ENCODE measurements at regions not wholly inside any gene's neighbourhood (a gene's known extent, or its start where the extent isn't known, plus 50 kb on each side); places are given as distances from the start of the nearest gene placed in this dataset.

GRCh38 chr13:57991041-57991440 lies 359.5 kb downstream of the PCDH17 start:
- no peak for DNase-seq (ENCODE audit: low spot score in 2 of 2)
- Histone ChIP-seq H3K27ac (no peak overlapping the region), H3K4me3 (no peak overlapping the region), H3K27me3 (no peaks in the 10 kb centered on the region), H3K36me3 (no peaks in the 10 kb centered on the region), H3K9me3 (no peaks in the 10 kb centered on the region), H3K4me1 (no peaks in the 10 kb centered on the region)
- WGBS, 2 donors = 68 to 76% methylated on average over 5 of the region's 5 CpGs
- no peak for TF ChIP-seq CTCF (IDR thresholded peaks at IDR 0.05)
- no peak for TF ChIP-seq POLR2A (IDR thresholded peaks at IDR 0.05)
- no peak for TF ChIP-seq EP300 (IDR thresholded peaks at IDR 0.05)

GRCh38 chr13:57992416-57992815 lies 360.9 kb downstream of the PCDH17 start:
- Histone ChIP-seq H3K27ac (no peak overlapping the region), H3K27me3 (no peaks in the 10 kb centered on the region), H3K4me1 (no peaks in the 10 kb centered on the region), H3K9me3 (no peaks in the 10 kb centered on the region), H3K36me3 (no peaks in the 10 kb centered on the region), H3K4me3 (no peak overlapping the region)
- WGBS, 2 donors = 84 to 91% methylated on average over 1 of the region's 1 CpG
- no peak for TF ChIP-seq POLR2A (IDR thresholded peaks at IDR 0.05)
- TF ChIP-seq CTCF (IDR thresholded peaks at IDR 0.05) = no peak
- no peak for TF ChIP-seq EP300 (IDR thresholded peaks at IDR 0.05)
- DNase-seq (ENCODE audit: low spot score in 2 of 2) = no peak

- TF ChIP-seq EP300 (IDR thresholded peaks at IDR 0.05) (no peak), CTCF (IDR thresholded peaks at IDR 0.05) (no peak), POLR2A (IDR thresholded peaks at IDR 0.05) (no peak)
- Histone ChIP-seq H3K27me3 (no peaks in the 10 kb centered on the region), H3K4me3 (no peak overlapping the region), H3K9me3 (peaks cover 0 to 7% (median 0%) of the 10 kb centered on the region in 4 donors), H3K36me3 (no peaks in the 10 kb centered on the region), H3K4me1 (no peaks in the 10 kb centered on the region), H3K27ac (no peak overlapping the region)
- 59 to 66% methylated on average over 1 of the region's 1 CpG for WGBS, 2 donors
- no peak for DNase-seq (ENCODE audit: low spot score in 2 of 2)
Observed at GRCh38 chr13:57996717-57997116, 365.2 kb downstream of the PCDH17 start.

- Histone ChIP-seq H3K27ac (no peak overlapping the region), H3K4me1 (no peaks in the 10 kb centered on the region), H3K9me3 (peaks cover 0 to 3% (median 0%) of the 10 kb centered on the region in 4 donors), H3K27me3 (no peaks in the 10 kb centered on the region), H3K4me3 (no peak overlapping the region), H3K36me3 (no peaks in the 10 kb centered on the region)
- DNase-seq (ENCODE audit: low spot score in 2 of 2) = no peak
- TF ChIP-seq POLR2A (IDR thresholded peaks at IDR 0.05) = no peak
- no peak for TF ChIP-seq EP300 (IDR thresholded peaks at IDR 0.05)
- TF ChIP-seq CTCF (IDR thresholded peaks at IDR 0.05) = no peak
- 75% methylated on average over 4 of the region's 4 CpGs for WGBS, 2 donors
Observed at GRCh38 chr13:58004751-58005150, 373.2 kb downstream of the PCDH17 start.

GRCh38 chr13:58018020-58018419 lies 386.5 kb downstream of the PCDH17 start:
- DNase-seq (ENCODE audit: low spot score in 2 of 2) = no peak
- H3K9me3 ChIP-seq = no peaks in the 10 kb centered on the region

GRCh38 chr13:58018865-58019264 lies 387.3 kb downstream of the PCDH17 start:
- DNase-seq (ENCODE audit: low spot score in 2 of 2) = no peak
- no peaks in the 10 kb centered on the region for H3K4me1 ChIP-seq
- H3K36me3 ChIP-seq = no peaks in the 10 kb centered on the region
- WGBS, 2 donors = 47 to 61% methylated on average over 1 of the region's 1 CpG
- TF ChIP-seq POLR2A (IDR thresholded peaks at IDR 0.05) (no peak), CTCF (IDR thresholded peaks at IDR 0.05) (no peak), EP300 (IDR thresholded peaks at IDR 0.05) (no peak)
- no peak overlapping the region for H3K27ac ChIP-seq
- no peak overlapping the region for H3K4me3 ChIP-seq
- H3K9me3 ChIP-seq = no peaks in the 10 kb centered on the region
- H3K27me3 ChIP-seq = no peaks in the 10 kb centered on the region

More at GRCh38 chr13:58018020-58018419, 386.5 kb downstream of the PCDH17 start:
- Histone ChIP-seq H3K4me3 (no peak overlapping the region), H3K27me3 (no peaks in the 10 kb centered on the region), H3K27ac (no peak overlapping the region), H3K4me1 (no peaks in the 10 kb centered on the region), H3K36me3 (no peaks in the 10 kb centered on the region)
- no peak for TF ChIP-seq EP300 (IDR thresholded peaks at IDR 0.05)
- 86 to 94% methylated on average over 4 of the region's 4 CpGs for WGBS, 2 donors

Measured in tibial nerve (tissue), 4 donors.